Osteocyte (in vitro differentiated cells): ENCODE measurements at regions not wholly inside any gene's neighbourhood (a gene's known extent, or its start where the extent isn't known, plus 50 kb on each side); places are given as distances from the start of the nearest gene placed in this dataset.

Experiments
- DNase-seq: peaks from one replicate; pipeline ENCODE4 v3.0.0; 2021; ENCODE audit warnings: mixed read lengths; ENCODE audit not compliant: unreplicated experiment; ENCODE audit errors: extremely low spot score
- H3K27ac Mint-ChIP-seq: one replicate; pipeline ENCODE4 v1.8.0; 2021; ENCODE audit warnings: mild to moderate bottlenecking, mixed read lengths; ENCODE audit not compliant: unreplicated experiment
- H3K27me3 Mint-ChIP-seq: one replicate; pipeline ENCODE4 v1.8.0; 2021; ENCODE audit warnings: mixed read lengths; ENCODE audit not compliant: unreplicated experiment
- H3K36me3 Mint-ChIP-seq: one replicate; pipeline ENCODE4 v1.8.0; 2021; ENCODE audit warnings: mixed read lengths; ENCODE audit not compliant: unreplicated experiment
- H3K4me1 Mint-ChIP-seq: one replicate; pipeline ENCODE4 v1.8.0; 2021; ENCODE audit warnings: mixed read lengths; ENCODE audit not compliant: unreplicated experiment
- H3K4me3 Mint-ChIP-seq: one replicate; pipeline ENCODE4 v1.8.0; 2021; ENCODE audit warnings: mild to moderate bottlenecking, moderate library complexity, mixed read lengths; ENCODE audit not compliant: unreplicated experiment
- H3K9me3 Mint-ChIP-seq: one replicate; pipeline ENCODE4 v1.8.0; 2021; ENCODE audit warnings: mixed read lengths; ENCODE audit not compliant: unreplicated experiment
- TF ChIP-seq, protein P1 (sequence below): fragments of 200-600 bp; sonication (generic); IDR thresholded peaks from 2 replicates; pipeline ENCODE4 v1.5.0; 2021; ENCODE audit warnings: antibody characterized with exemption, mild to moderate bottlenecking, moderate library complexity

DNA sequence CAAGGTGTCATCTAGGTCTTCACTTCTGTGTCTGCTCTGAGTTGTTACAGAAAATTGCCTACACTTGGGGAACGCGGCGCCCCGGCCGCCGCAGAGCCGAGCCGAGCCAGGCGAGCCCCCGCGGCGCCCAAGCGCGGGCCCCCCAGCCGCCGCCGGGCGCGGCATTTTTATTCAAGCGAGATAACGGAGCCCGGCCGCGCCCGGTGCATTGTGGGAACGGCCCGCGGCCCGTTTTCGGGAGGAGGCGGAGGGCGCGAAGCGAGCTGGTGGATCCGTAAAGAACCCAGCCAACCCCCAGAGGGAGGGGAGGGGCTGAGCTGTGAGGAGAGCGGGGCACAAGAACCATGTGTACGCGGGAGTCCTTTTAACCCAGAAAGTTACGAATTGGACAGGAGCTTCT lies 191.8 kb downstream of the FTCDNL1 start:
- H3K9me3 Mint-ChIP-seq = peaks cover 14% of the 10 kb centered on the region
- H3K4me3 Mint-ChIP-seq = peak overlapping the region; percentile 62
- H3K36me3 Mint-ChIP-seq = no peaks in the 10 kb centered on the region
- TF ChIP-seq, protein P1, sequence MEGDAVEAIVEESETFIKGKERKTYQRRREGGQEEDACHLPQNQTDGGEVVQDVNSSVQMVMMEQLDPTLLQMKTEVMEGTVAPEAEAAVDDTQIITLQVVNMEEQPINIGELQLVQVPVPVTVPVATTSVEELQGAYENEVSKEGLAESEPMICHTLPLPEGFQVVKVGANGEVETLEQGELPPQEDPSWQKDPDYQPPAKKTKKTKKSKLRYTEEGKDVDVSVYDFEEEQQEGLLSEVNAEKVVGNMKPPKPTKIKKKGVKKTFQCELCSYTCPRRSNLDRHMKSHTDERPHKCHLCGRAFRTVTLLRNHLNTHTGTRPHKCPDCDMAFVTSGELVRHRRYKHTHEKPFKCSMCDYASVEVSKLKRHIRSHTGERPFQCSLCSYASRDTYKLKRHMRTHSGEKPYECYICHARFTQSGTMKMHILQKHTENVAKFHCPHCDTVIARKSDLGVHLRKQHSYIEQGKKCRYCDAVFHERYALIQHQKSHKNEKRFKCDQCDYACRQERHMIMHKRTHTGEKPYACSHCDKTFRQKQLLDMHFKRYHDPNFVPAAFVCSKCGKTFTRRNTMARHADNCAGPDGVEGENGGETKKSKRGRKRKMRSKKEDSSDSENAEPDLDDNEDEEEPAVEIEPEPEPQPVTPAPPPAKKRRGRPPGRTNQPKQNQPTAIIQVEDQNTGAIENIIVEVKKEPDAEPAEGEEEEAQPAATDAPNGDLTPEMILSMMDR = no peak
- H3K27ac Mint-ChIP-seq = no peak overlapping the region
- peaks cover 47% of the 10 kb centered on the region for H3K27me3 Mint-ChIP-seq
- H3K4me1 Mint-ChIP-seq = no peaks in the 10 kb centered on the region
- DNase-seq = no peak

DNA sequence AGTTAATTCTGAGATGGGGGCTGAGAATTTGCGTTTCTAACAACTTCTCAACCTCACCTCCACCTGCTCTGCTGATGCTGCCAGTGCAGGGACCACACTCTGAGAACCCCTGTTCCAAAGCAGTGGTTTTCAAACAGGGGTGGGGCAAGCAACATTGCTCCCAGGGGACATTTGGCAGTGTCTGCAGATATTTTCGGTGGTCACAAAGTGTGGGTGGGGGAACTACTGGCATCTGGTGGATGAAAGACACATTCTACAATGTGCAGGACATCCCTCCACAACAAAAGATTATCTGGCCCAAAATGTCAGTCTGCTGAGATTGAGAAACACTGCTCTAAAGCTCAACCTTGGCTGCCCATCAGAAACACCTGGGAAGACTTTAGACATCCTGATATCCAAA lies 188.7 kb upstream of the SATB2 start:
- no peak for DNase-seq
- Mint-ChIP-seq H3K27ac (no peak overlapping the region), H3K9me3 (no peaks in the 10 kb centered on the region), H3K4me1 (no peaks in the 10 kb centered on the region), H3K4me3 (no peak overlapping the region), H3K36me3 (no peaks in the 10 kb centered on the region), H3K27me3 (peaks cover 9% of the 10 kb centered on the region)
- TF ChIP-seq, protein P1 = no peak

DNA sequence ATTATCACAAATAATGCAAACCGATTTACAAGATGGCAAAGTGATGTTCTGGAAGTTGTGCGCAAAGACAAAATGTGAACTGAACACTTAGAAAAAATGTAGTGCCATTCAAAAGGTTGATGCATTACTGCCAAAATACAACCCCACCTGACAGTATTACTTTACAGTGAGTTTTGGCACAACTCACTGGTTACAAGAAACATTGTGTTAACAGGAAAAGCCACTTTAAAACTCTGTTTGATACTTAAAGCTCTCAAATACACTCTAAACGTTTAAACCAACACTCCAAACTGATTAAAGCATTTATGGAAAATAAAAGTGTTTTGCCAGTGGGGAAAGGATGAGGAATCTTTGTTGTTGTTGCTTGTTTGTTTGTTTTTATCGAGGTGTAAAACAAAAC lies 173.4 kb upstream of the SATB2 start:
- TF ChIP-seq, protein P1 = no peak
- no peak for DNase-seq
- Mint-ChIP-seq H3K36me3 (no peaks in the 10 kb centered on the region), H3K4me1 (peaks cover 5% of the 10 kb centered on the region), H3K27me3 (peaks cover 12% of the 10 kb centered on the region), H3K9me3 (no peaks in the 10 kb centered on the region), H3K4me3 (no peak overlapping the region), H3K27ac (no peak overlapping the region)

DNA sequence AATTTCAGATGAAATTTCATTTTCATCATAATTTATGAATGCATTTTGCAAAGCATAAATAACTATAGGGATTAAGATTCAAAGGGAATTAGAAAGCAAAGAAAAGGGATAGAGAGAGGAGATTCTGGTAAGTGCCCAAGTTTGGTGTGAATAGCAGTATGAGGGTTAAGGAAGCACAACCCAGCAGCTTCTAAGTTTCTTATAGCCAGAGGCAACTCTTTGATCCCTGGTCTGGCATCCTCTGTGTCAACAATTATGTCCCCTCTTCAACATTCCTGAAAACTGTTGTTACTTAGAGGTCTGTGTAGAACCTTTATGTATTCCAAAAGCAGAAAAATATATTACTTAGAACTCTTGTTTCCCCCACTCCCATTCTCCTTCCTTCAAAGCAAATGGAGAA lies 171.6 kb upstream of the SATB2 start:
- peaks cover 5% of the 10 kb centered on the region for H3K4me1 Mint-ChIP-seq
- H3K27me3 Mint-ChIP-seq = peaks cover 12% of the 10 kb centered on the region
- DNase-seq = no peak
- H3K9me3 Mint-ChIP-seq = no peaks in the 10 kb centered on the region
- TF ChIP-seq, protein P1 = no peak
- H3K4me3 Mint-ChIP-seq = no peak overlapping the region
- H3K36me3 Mint-ChIP-seq = no peaks in the 10 kb centered on the region
- H3K27ac Mint-ChIP-seq = no peak overlapping the region

DNA sequence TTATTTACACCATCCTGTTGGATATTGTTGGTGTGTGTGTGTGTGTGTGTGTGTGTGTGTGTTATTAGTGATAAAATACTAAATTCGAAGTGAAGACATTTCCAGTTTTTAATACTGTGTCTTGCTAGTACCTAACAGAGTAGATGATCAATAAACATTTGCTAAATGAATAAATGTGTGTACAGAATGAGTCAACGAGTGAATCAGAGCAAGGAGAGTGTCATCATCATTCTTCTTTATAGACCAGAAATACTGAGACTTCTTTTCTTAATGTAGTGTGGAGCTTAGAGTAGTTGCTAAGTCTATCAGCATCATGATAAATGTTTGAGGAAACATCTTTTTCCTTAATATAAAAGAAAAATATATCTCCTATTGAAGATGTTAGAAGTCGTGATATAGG lies 169.7 kb upstream of the SATB2 start:
- TF ChIP-seq, protein P1 = no peak
- H3K36me3 Mint-ChIP-seq = no peaks in the 10 kb centered on the region

More for the DNA sequence above, 169.7 kb upstream of the SATB2 start:
- H3K27ac Mint-ChIP-seq = no peak overlapping the region
- H3K4me3 Mint-ChIP-seq = no peak overlapping the region
- DNase-seq = no peak
- peaks cover 5% of the 10 kb centered on the region for H3K4me1 Mint-ChIP-seq
- peaks cover 12% of the 10 kb centered on the region for H3K27me3 Mint-ChIP-seq
- H3K9me3 Mint-ChIP-seq = no peaks in the 10 kb centered on the region
